ENCODE measurements at regions not wholly inside any gene's neighbourhood (a gene's known extent, or its start where the extent isn't known, plus 50 kb on each side); places are given as distances from the start of the nearest gene placed in this dataset.

DNA sequence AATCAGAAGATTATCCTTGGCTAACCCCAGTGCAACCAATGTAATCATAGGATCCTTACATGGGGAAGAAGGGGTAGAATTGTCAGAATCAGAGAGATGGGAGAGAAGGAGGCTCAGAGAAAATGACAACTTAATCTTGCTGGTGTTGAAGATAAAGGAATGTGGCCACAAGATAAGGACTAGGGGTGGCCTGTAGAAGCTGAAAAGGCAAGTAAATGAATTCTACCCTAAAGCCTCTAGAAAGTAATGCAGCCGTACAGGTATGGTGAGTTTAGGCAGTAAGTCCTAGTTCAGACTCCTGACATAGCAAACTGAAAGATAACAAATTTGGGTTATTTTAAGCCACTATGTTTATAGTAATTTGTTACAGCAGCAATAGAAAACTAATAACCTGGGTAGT lies 718.5 kb downstream of the SLITRK6 start:
- H3K4me2 ChIP-seq (ENCODE audit: low read length), result no peak overlapping the region
- ChIA-PET CTCF (ENCODE audit: unreplicated experiment) (no interaction called here), POLR2A (no interaction called here)
- no peaks in the 10 kb centered on the region for H3K9me3 ChIP-seq (ENCODE audit: low read length)
- TF ChIP-seq CTCF (conservative IDR thresholded peaks at IDR 0.05; ENCODE audit: low read length) (no peak), EZH2phosphoT487 (IDR thresholded peaks at IDR 0.05; ENCODE audit: borderline replicate concordance, low read depth, low read length) (no peak)
- H3K4me3 ChIP-seq (ENCODE audit: low read depth, low read length, poor library complexity, severe bottlenecking), result no peak overlapping the region
- H3K4me1 ChIP-seq (ENCODE audit: insufficient read depth, low read length, poor library complexity, severe bottlenecking), result no peaks in the 10 kb centered on the region
- intact Hi-C loops (cut with micrococcal nuclease; ENCODE audit: unreplicated experiment), result no loop called here
- no peak overlapping the region for H3K27ac ChIP-seq (ENCODE audit: low read depth, low read length, poor library complexity, severe bottlenecking)
- no peaks in the 10 kb centered on the region for H3K79me2 ChIP-seq (ENCODE audit: insufficient read depth, low read depth, low read length)
- no peaks in the 10 kb centered on the region for H4K20me1 ChIP-seq (ENCODE audit: insufficient read depth, low read length)
- H3K9me2 ChIP-seq (ENCODE audit: insufficient read depth, low read length), result no peaks in the 10 kb centered on the region
- H3K36me3 ChIP-seq (ENCODE audit: insufficient read depth, low read length), result no peaks in the 10 kb centered on the region
- H2AFZ ChIP-seq (ENCODE audit: low read length), result no peak overlapping the region
- no peak for DNase-seq (ENCODE audit: low spot score)
- no TSS peak for BruUV-seq (replicated peaks)

- intact Hi-C loops (cut with micrococcal nuclease; ENCODE audit: unreplicated experiment), result no loop called here
- H3K27ac ChIP-seq (ENCODE audit: low read depth, low read length, poor library complexity, severe bottlenecking), result no peak overlapping the region
- DNase-seq (ENCODE audit: low spot score), result no peak
Observed at GRCh38 chr13:85076343-85076742, 722.9 kb downstream of the SLITRK6 start.

More at GRCh38 chr13:85076343-85076742, 722.9 kb downstream of the SLITRK6 start:
- ChIA-PET CTCF (ENCODE audit: unreplicated experiment) (no interaction called here), POLR2A (interaction anchor here (0.6 to 0.7 kb wide), 3 partner anchors 10 to 26 kb away, joined by 3 to 4 read pairs (median 3); no protein-coding TSS in a partner anchor)
- H3K9me3 ChIP-seq (ENCODE audit: low read length), result no peaks in the 10 kb centered on the region
- no peaks in the 10 kb centered on the region for H3K9me2 ChIP-seq (ENCODE audit: insufficient read depth, low read length)
- no peaks in the 10 kb centered on the region for H3K4me1 ChIP-seq (ENCODE audit: insufficient read depth, low read length, poor library complexity, severe bottlenecking)
- H3K4me2 ChIP-seq (ENCODE audit: low read length), result no peak overlapping the region
- no peak overlapping the region for H3K4me3 ChIP-seq (ENCODE audit: low read depth, low read length, poor library complexity, severe bottlenecking)
- no TSS peak for BruUV-seq (replicated peaks)
- TF ChIP-seq CTCF (conservative IDR thresholded peaks at IDR 0.05; ENCODE audit: low read length), result no peak
- no peak for TF ChIP-seq EZH2phosphoT487 (IDR thresholded peaks at IDR 0.05; ENCODE audit: borderline replicate concordance, low read depth, low read length)
- H3K79me2 ChIP-seq (ENCODE audit: insufficient read depth, low read depth, low read length), result no peaks in the 10 kb centered on the region
- no peaks in the 10 kb centered on the region for H4K20me1 ChIP-seq (ENCODE audit: insufficient read depth, low read length)
- H3K36me3 ChIP-seq (ENCODE audit: insufficient read depth, low read length), result no peaks in the 10 kb centered on the region
- H2AFZ ChIP-seq (ENCODE audit: low read length), result no peak overlapping the region
